ENCODE measurements at regions not wholly inside any gene's neighbourhood (a gene's known extent, or its start where the extent isn't known, plus 50 kb on each side); places are given as distances from the start of the nearest gene placed in this dataset.

GRCh38 chr20:55919956-55920355, 85.4 kb downstream of the CBLN4 start:
- TF ChIP-seq ZNF70 (CRISPR knock-in tag; IDR thresholded peaks at IDR 0.05) (no peak), PATZ1 (CRISPR knock-in tag; IDR thresholded peaks at IDR 0.05; ENCODE audit: borderline replicate concordance) (no peak), PPARA (CRISPR knock-in tag; IDR thresholded peaks at IDR 0.05; ENCODE audit: borderline replicate concordance) (no peak), ESRRG (CRISPR knock-in tag; IDR thresholded peaks at IDR 0.05) (no peak), ZNF565 (CRISPR knock-in tag; conservative IDR thresholded peaks at IDR 0.05; ENCODE audit: low read depth) (no peak), CREB5 (CRISPR knock-in tag; IDR thresholded peaks at IDR 0.05; ENCODE audit: low read depth) (no peak), ZFP3 (CRISPR knock-in tag; IDR thresholded peaks at IDR 0.05) (no peak), CSRNP3 (CRISPR knock-in tag; IDR thresholded peaks at IDR 0.05) (no peak), SNAI2 (CRISPR knock-in tag; IDR thresholded peaks at IDR 0.05) (no peak), ISL1 (CRISPR knock-in tag; IDR thresholded peaks at IDR 0.05) (no peak), BACH2 (CRISPR knock-in tag; IDR thresholded peaks at IDR 0.05; ENCODE audit: borderline replicate concordance) (no peak), ZC3H10 (CRISPR knock-in tag; IDR thresholded peaks at IDR 0.05) (no peak), CSDC2 (CRISPR knock-in tag; IDR thresholded peaks at IDR 0.05) (no peak), GLIS3 (CRISPR knock-in tag; IDR thresholded peaks at IDR 0.05) (no peak), ARNTL (CRISPR knock-in tag; IDR thresholded peaks at IDR 0.05; ENCODE audit: borderline replicate concordance, low read depth) (no peak), RARB (CRISPR knock-in tag; IDR thresholded peaks at IDR 0.05) (no peak)

GRCh38 chr20:55919319-55919718, 86.0 kb downstream of the CBLN4 start:
- no peak for ATAC-seq
- TF ChIP-seq POU6F1 (CRISPR knock-in tag; IDR thresholded peaks at IDR 0.05; ENCODE audit: borderline replicate concordance, low read depth): no peak
- no peak for TF ChIP-seq PPARA (CRISPR knock-in tag; IDR thresholded peaks at IDR 0.05; ENCODE audit: borderline replicate concordance)
- TF ChIP-seq ZC3H10 (CRISPR knock-in tag; IDR thresholded peaks at IDR 0.05): no peak
- no peak for TF ChIP-seq ZNF70 (CRISPR knock-in tag; IDR thresholded peaks at IDR 0.05)
- no peak for TF ChIP-seq GLIS3 (CRISPR knock-in tag; IDR thresholded peaks at IDR 0.05)
- TF ChIP-seq PATZ1 (CRISPR knock-in tag; IDR thresholded peaks at IDR 0.05; ENCODE audit: borderline replicate concordance): no peak
- TF ChIP-seq ZNF8 (CRISPR knock-in tag; IDR thresholded peaks at IDR 0.05): no peak
- TF ChIP-seq TOX (CRISPR knock-in tag; IDR thresholded peaks at IDR 0.05; ENCODE audit: borderline replicate concordance): no peak
- TF ChIP-seq ARNTL (CRISPR knock-in tag; IDR thresholded peaks at IDR 0.05; ENCODE audit: borderline replicate concordance, low read depth): no peak
- no peak for TF ChIP-seq TSHZ2 (CRISPR knock-in tag; IDR thresholded peaks at IDR 0.05)
- no peak for TF ChIP-seq ISL1 (CRISPR knock-in tag; IDR thresholded peaks at IDR 0.05)
- TF ChIP-seq CSRNP3 (CRISPR knock-in tag; IDR thresholded peaks at IDR 0.05): no peak
- no peak for TF ChIP-seq OSR1 (CRISPR knock-in tag; IDR thresholded peaks at IDR 0.05)
- no peak for TF ChIP-seq ZFP30 (CRISPR knock-in tag; IDR thresholded peaks at IDR 0.05)
- TF ChIP-seq CREB5 (CRISPR knock-in tag; IDR thresholded peaks at IDR 0.05; ENCODE audit: low read depth): no peak
- no peak for TF ChIP-seq TCF4 (CRISPR knock-in tag; IDR thresholded peaks at IDR 0.05; ENCODE audit: borderline replicate concordance)
- no peak for TF ChIP-seq BACH2 (CRISPR knock-in tag; IDR thresholded peaks at IDR 0.05; ENCODE audit: borderline replicate concordance)

More at GRCh38 chr20:55919956-55920355, 85.4 kb downstream of the CBLN4 start:
- no peak for ATAC-seq

All from SK-N-SH treated with all-trans-retinoic acid at 6 μM for 48 hours (cell line).